WTC11 (cell line): ENCODE measurements at regions not wholly inside any gene's neighbourhood (a gene's known extent, or its start where the extent isn't known, plus 50 kb on each side); places are given as distances from the start of the nearest gene placed in this dataset.

Experiments used
- ATAC-seq: fragments of 200-7000 bp; cut with Tn5 transposase; 2 replicates; pipeline ENCODE4 v1.10.0; 2021; ENCODE audit warnings: mild to moderate bottlenecking, moderate library complexity
- CTCF ChIA-PET: fragments of 300-600 bp; sonication (Branson Sonifier 250); formaldehyde crosslinking; loops from one replicate; lab custom pipeline; 2021; ENCODE audit warnings: antibody characterized with exemption; lab: Charles Lee
- POLR2A ChIA-PET: fragments of 350-600 bp; sonication (Branson Sonifier 250); formaldehyde crosslinking; loops from one replicate; lab custom pipeline; 2021; ENCODE audit warnings: antibody characterized with exemption; lab: Charles Lee
- DNase-seq: peaks from one replicate; pipeline ENCODE4 v3.0.0; 2021; ENCODE audit warnings: low spot score
- H3K27ac Mint-ChIP-seq: 2 replicates; pipeline ENCODE4 v1.8.0; 2021; ENCODE audit warnings: mixed read lengths
- H3K27me3 Mint-ChIP-seq: 2 replicates; pipeline ENCODE4 v1.8.0; 2021; ENCODE audit warnings: low read depth, mild to moderate bottlenecking, moderate library complexity, mixed read lengths
- H3K36me3 Mint-ChIP-seq: 2 replicates; pipeline ENCODE4 v1.8.0; 2021; ENCODE audit warnings: mixed read lengths
- H3K4me1 Mint-ChIP-seq: 2 replicates; pipeline ENCODE4 v1.8.0; 2022; ENCODE audit warnings: mixed read lengths
- H3K4me3 Mint-ChIP-seq: 2 replicates; pipeline ENCODE4 v1.8.0; 2021; ENCODE audit warnings: mild to moderate bottlenecking, moderate library complexity, mixed read lengths
- H3K9me3 Mint-ChIP-seq: 2 replicates; pipeline ENCODE4 v1.8.0; 2021; ENCODE audit warnings: mixed read lengths
- ATF2 ChIP-seq: sonication (generic); formaldehyde crosslinking; IDR thresholded peaks from 2 replicates; pipeline ENCODE4 v1.8.1; 2022; ENCODE audit warnings: low read depth, missing genetic modification reagents, borderline replicate concordance
- CREM ChIP-seq: sonication (generic); formaldehyde crosslinking; IDR thresholded peaks from 2 replicates; pipeline ENCODE4 v1.8.1; 2022; ENCODE audit warnings: mild to moderate bottlenecking, missing genetic modification reagents, moderate library complexity
- E2F4 ChIP-seq: sonication (generic); formaldehyde crosslinking; IDR thresholded peaks from 2 replicates; pipeline ENCODE4 v1.8.1; 2022; ENCODE audit warnings: low read depth, mild to moderate bottlenecking, moderate library complexity, missing genetic modification reagents, borderline replicate concordance
- FOXP1 ChIP-seq: sonication (generic); formaldehyde crosslinking; IDR thresholded peaks from 2 replicates; pipeline ENCODE4 v1.8.0; 2022; ENCODE audit warnings: missing genetic modification reagents, mild to moderate bottlenecking, moderate library complexity, borderline replicate concordance
- GABPB1 ChIP-seq: sonication (generic); formaldehyde crosslinking; IDR thresholded peaks from 2 replicates; pipeline ENCODE4 v1.8.1; 2023; ENCODE audit warnings: mild to moderate bottlenecking, missing genetic modification reagents
- IRF2 ChIP-seq: sonication (generic); formaldehyde crosslinking; IDR thresholded peaks from 2 replicates; pipeline ENCODE4 v1.8.0; 2022; ENCODE audit warnings: low read depth, missing genetic modification reagents, borderline replicate concordance
- JAZF1 ChIP-seq: fragments of 250-450 bp; sonication (Bioruptor Pico); IDR thresholded peaks from 2 replicates; pipeline ENCODE4 v1.9.0; 2021; ENCODE audit warnings: moderate library complexity, mild to moderate bottlenecking, inconsistent platforms
- MXD4 ChIP-seq: fragments of 250-450 bp; sonication (Bioruptor Pico); IDR thresholded peaks from 2 replicates; pipeline ENCODE4 v1.8.0; 2021; ENCODE audit warnings: mild to moderate bottlenecking, moderate library complexity, borderline replicate concordance
- MYBL2 ChIP-seq: sonication (generic); formaldehyde crosslinking; IDR thresholded peaks from 2 replicates; pipeline ENCODE4 v1.8.1; 2023; ENCODE audit warnings: mild to moderate bottlenecking, moderate library complexity, missing genetic modification reagents
- NR3C1 ChIP-seq: sonication (generic); formaldehyde crosslinking; conservative IDR thresholded peaks from 2 replicates; pipeline ENCODE4 v1.8.1; 2023; ENCODE audit warnings: low read depth, mild to moderate bottlenecking, missing genetic modification reagents
- PRRX2 ChIP-seq: fragments of 250-450 bp; sonication (Bioruptor Pico); IDR thresholded peaks from 2 replicates; pipeline ENCODE4 v1.8.0; 2021; ENCODE audit warnings: mild to moderate bottlenecking
- RORB ChIP-seq: fragments of 250-450 bp; sonication (Bioruptor Pico); IDR thresholded peaks from 2 replicates; pipeline ENCODE4 v1.9.0; 2021; ENCODE audit warnings: mild to moderate bottlenecking
- SOX15 ChIP-seq: fragments of 250-450 bp; sonication (Bioruptor Pico); IDR thresholded peaks from 2 replicates; pipeline ENCODE4 v1.9.0; 2021; ENCODE audit warnings: mild to moderate bottlenecking
- TCF7 ChIP-seq: sonication (generic); formaldehyde crosslinking; IDR thresholded peaks from 2 replicates; pipeline ENCODE4 v1.8.0; 2022; ENCODE audit warnings: mild to moderate bottlenecking, low read depth, missing genetic modification reagents, moderate library complexity
- TP53 ChIP-seq: sonication (generic); formaldehyde crosslinking; IDR thresholded peaks from 2 replicates; pipeline ENCODE4 v1.8.1; 2023; ENCODE audit warnings: mild to moderate bottlenecking, missing genetic modification reagents
- ZBTB43 ChIP-seq: sonication (generic); formaldehyde crosslinking; IDR thresholded peaks from 2 replicates; pipeline ENCODE4 v1.8.1; 2023; ENCODE audit warnings: mild to moderate bottlenecking, missing genetic modification reagents
- ZNF138 ChIP-seq: sonication (generic); formaldehyde crosslinking; conservative IDR thresholded peaks from 2 replicates; pipeline ENCODE4 v1.8.1; 2022; ENCODE audit warnings: mild to moderate bottlenecking, moderate library complexity, missing genetic modification reagents
- ZNF512 ChIP-seq: sonication (generic); formaldehyde crosslinking; IDR thresholded peaks from 2 replicates; pipeline ENCODE4 v1.8.1; 2022; ENCODE audit warnings: missing genetic modification reagents, borderline replicate concordance
- TF ChIP-seq, protein P1 (sequence below): sonication (generic); formaldehyde crosslinking; IDR thresholded peaks from 2 replicates; pipeline ENCODE4 v1.8.1; 2023; ENCODE audit warnings: mild to moderate bottlenecking, moderate library complexity, missing genetic modification reagents
- TF ChIP-seq, protein P2 (sequence below): sonication (generic); formaldehyde crosslinking; IDR thresholded peaks from 2 replicates; pipeline ENCODE4 v1.8.0; 2023; ENCODE audit warnings: mild to moderate bottlenecking, missing genetic modification reagents
- TF ChIP-seq, protein P3 (sequence below): sonication (generic); formaldehyde crosslinking; IDR thresholded peaks from 2 replicates; pipeline ENCODE4 v1.8.0; 2022; ENCODE audit warnings: mild to moderate bottlenecking, missing genetic modification reagents

DNA sequence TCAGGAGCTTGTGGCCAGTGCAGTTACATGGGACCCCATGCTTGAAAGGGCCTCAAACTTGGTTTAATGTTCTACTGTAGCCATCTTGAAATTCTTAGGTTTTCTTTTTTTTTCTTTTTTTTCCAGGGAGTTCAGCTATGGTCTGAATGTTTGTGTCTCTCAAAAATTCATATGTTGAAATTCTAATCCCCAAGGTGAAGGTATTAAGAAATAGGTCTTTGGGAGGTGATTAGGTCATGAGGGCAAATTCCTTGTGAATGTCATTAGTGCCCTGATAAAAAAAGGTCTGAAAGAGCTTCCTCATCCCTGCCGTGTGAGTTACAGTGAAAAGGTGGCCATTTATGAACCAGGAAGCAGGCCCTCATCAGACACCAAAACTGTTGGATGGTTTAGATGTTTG is 324.1 kb downstream of the C12orf75 start (continued):
- TF ChIP-seq GABPB1 (CRISPR knock-in tag) = no peak
- TF ChIP-seq ZNF138 (CRISPR knock-in tag) = no peak

- DNase-seq (no peak), ATAC-seq (no peak)
- H3K36me3 Mint-ChIP-seq = no peaks in the 10 kb centered on the region
- no peak overlapping the region for H3K4me3 Mint-ChIP-seq
- TF ChIP-seq JAZF1 (CRISPR knock-in tag) (no peak), ATF2 (CRISPR knock-in tag) (no peak), TP53 (CRISPR knock-in tag) (no peak), ZNF512 (no peak), ZBTB43 (CRISPR knock-in tag) (no peak), MYBL2 (CRISPR knock-in tag) (no peak), RORB (CRISPR knock-in tag) (no peak), NR3C1 (CRISPR knock-in tag) (no peak), CREM (CRISPR knock-in tag) (no peak), TCF7 (no peak), E2F4 (CRISPR knock-in tag) (no peak), FOXP1 (CRISPR knock-in tag) (no peak), MXD4 (CRISPR knock-in tag) (no peak), SOX15 (CRISPR knock-in tag) (no peak), IRF2 (CRISPR knock-in tag) (no peak), PRRX2 (CRISPR knock-in tag) (no peak)
- TF ChIP-seq, protein P1, sequence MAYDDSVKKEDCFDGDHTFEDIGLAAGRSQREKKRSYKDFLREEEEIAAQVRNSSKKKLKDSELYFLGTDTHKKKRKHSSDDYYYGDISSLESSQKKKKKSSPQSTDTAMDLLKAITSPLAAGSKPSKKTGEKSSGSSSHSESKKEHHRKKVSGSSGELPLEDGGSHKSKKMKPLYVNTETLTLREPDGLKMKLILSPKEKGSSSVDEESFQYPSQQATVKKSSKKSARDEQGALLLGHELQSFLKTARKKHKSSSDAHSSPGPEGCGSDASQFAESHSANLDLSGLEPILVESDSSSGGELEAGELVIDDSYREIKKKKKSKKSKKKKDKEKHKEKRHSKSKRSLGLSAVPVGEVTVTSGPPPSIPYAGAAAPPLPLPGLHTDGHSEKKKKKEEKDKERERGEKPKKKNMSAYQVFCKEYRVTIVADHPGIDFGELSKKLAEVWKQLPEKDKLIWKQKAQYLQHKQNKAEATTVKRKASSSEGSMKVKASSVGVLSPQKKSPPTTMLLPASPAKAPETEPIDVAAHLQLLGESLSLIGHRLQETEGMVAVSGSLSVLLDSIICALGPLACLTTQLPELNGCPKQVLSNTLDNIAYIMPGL (CRISPR knock-in tag) = no peak
- TF ChIP-seq, protein P2, sequence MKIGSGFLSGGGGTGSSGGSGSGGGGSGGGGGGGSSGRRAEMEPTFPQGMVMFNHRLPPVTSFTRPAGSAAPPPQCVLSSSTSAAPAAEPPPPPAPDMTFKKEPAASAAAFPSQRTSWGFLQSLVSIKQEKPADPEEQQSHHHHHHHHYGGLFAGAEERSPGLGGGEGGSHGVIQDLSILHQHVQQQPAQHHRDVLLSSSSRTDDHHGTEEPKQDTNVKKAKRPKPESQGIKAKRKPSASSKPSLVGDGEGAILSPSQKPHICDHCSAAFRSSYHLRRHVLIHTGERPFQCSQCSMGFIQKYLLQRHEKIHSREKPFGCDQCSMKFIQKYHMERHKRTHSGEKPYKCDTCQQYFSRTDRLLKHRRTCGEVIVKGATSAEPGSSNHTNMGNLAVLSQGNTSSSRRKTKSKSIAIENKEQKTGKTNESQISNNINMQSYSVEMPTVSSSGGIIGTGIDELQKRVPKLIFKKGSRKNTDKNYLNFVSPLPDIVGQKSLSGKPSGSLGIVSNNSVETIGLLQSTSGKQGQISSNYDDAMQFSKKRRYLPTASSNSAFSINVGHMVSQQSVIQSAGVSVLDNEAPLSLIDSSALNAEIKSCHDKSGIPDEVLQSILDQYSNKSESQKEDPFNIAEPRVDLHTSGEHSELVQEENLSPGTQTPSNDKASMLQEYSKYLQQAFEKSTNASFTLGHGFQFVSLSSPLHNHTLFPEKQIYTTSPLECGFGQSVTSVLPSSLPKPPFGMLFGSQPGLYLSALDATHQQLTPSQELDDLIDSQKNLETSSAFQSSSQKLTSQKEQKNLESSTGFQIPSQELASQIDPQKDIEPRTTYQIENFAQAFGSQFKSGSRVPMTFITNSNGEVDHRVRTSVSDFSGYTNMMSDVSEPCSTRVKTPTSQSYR (CRISPR knock-in tag) = no peak
- TF ChIP-seq, protein P3, sequence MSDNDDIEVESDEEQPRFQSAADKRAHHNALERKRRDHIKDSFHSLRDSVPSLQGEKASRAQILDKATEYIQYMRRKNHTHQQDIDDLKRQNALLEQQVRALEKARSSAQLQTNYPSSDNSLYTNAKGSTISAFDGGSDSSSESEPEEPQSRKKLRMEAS = no peak
- ChIA-PET CTCF (no interaction called here), POLR2A (no interaction called here)
- H3K27ac Mint-ChIP-seq = no peak overlapping the region
- no peaks in the 10 kb centered on the region for H3K27me3 Mint-ChIP-seq
- H3K9me3 Mint-ChIP-seq = peaks cover 11% of the 10 kb centered on the region
- H3K4me1 Mint-ChIP-seq = no peaks in the 10 kb centered on the region
Measured at GRCh38 chr12:105658389-105658788, 327.9 kb downstream of the C12orf75 start.
